LNCaP clone FGC (cell line): ENCODE measurements at regions not wholly inside any gene's neighbourhood (a gene's known extent, or its start where the extent isn't known, plus 50 kb on each side); places are given as distances from the start of the nearest gene placed in this dataset.
"Not testable (repeated sequence)": the region's sequence is repeated elsewhere in the genome, so short reads cannot be mapped to it uniquely, and the experiment has no call there.

ENCODE experiments used
- DNase-seq: peaks from one replicate; pipeline ENCODE4 v3.0.0-alpha.2; 2011; ENCODE audit warnings: low read depth
- H3K4me3 ChIP-seq: 2 replicates; pipeline ENCODE4 v1.5.1; 2011; ENCODE audit warnings: mild to moderate bottlenecking, low read depth, low read length, control low read depth
- TF ChIP-seq, protein P1 (sequence below): IDR thresholded peaks from 2 replicates; pipeline ENCODE4 v1.5.1; 2012; ENCODE audit warnings: mild to moderate bottlenecking; ENCODE audit not compliant: control insufficient read depth, insufficient read depth; ENCODE audit errors: extremely low read depth

DNA sequence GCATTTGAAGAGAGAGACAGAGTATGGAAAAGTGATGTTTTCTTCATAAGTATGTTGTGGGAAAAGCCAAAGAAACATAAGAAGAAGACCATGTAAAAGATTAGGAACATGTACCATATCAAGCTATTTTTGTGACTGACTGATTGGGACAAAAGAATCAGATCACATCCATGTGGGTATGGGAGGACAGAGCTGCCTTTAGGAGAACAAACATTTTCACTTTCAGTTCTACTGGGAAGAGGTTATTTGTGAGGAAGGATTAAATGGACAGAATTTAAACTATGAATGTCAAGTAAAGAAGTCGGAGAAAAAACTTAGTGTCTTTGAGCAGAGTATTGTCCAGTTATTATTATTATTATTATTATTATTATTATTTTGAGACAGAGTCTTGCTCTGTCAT, 124.4 kb upstream of the HCRTR2 start:
- H3K4me3 ChIP-seq: no peak overlapping the region
- no peak for DNase-seq
- TF ChIP-seq, protein P1, sequence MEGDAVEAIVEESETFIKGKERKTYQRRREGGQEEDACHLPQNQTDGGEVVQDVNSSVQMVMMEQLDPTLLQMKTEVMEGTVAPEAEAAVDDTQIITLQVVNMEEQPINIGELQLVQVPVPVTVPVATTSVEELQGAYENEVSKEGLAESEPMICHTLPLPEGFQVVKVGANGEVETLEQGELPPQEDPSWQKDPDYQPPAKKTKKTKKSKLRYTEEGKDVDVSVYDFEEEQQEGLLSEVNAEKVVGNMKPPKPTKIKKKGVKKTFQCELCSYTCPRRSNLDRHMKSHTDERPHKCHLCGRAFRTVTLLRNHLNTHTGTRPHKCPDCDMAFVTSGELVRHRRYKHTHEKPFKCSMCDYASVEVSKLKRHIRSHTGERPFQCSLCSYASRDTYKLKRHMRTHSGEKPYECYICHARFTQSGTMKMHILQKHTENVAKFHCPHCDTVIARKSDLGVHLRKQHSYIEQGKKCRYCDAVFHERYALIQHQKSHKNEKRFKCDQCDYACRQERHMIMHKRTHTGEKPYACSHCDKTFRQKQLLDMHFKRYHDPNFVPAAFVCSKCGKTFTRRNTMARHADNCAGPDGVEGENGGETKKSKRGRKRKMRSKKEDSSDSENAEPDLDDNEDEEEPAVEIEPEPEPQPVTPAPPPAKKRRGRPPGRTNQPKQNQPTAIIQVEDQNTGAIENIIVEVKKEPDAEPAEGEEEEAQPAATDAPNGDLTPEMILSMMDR: no peak

DNA sequence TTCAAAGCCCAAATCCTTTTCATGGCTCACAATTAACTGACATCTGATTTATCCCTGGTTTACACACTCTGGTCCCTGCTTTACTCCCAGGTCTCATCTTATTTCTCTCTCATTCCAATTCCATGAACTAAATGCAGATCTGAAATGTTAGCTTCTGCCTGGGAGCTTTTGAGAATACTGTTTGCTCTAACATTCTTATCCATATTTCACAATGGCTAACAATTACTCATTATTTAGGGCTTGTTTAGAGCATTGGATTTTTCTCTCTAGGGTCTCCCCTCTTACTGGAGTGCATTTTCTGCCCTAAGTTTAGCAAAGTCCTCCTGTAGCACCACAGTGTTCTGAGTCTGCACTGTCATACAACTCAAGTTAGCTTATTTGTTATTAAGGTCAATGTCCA, 121.5 kb upstream of the HCRTR2 start:
- DNase-seq: no peak
- TF ChIP-seq, protein P1: no peak
- no peak overlapping the region for H3K4me3 ChIP-seq

DNA sequence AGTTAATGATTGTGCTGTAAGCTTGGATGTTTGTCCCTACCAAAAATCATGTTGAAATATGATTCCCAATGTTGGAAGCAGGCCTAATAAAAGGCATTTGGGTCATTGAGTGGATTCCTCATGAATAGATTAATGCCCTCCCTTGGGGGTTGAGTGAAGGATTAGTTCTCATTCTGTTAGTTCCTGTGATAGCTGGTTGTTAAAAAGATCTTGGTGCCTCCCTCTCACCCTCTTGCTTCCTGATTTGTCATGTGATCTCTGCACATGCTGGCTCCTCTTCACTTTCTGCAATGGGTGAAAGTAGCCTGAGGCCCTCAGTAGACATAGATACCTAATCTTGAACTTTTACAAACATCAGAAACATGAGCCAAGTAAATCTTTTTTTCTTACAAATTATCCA, 115.6 kb upstream of the HCRTR2 start:
- DNase-seq: no peak
- TF ChIP-seq, protein P1: no peak
- H3K4me3 ChIP-seq: no peak overlapping the region

DNA sequence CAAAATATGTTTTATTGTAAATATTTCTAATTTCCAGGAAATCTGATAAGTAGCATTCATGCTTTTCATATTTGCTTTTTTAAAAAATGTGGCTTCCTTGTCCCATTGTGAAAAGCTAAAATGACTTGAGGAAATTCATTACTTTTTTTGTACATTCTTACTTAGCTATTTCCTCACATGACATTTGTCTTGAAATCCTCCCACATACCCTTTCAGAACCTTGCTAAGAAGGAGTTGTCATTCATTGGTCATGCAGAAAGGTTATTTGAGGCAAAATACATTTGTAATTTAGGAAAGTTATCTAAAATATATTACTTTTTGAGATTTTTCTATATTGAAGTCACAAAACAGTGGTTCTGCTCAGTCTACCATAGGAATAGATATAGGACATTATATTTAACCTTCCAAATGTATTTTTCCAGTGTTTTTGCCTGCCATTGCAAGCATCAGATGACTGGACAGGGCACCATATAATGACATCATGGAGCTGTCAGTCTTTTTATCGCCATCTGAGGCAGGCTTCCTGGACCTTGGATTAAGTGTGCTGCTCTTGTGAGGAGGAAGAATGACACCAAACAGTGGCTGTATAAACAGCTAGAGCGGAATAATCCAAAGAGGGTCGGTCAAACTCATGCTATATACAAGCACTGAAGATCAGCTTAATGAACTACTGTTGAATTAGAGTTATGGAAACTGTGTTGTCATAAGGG, 109.4 kb upstream of the HCRTR2 start:
- DNase-seq: no peak
- H3K4me3 ChIP-seq: no peak overlapping the region
- TF ChIP-seq, protein P1: no peak

DNA sequence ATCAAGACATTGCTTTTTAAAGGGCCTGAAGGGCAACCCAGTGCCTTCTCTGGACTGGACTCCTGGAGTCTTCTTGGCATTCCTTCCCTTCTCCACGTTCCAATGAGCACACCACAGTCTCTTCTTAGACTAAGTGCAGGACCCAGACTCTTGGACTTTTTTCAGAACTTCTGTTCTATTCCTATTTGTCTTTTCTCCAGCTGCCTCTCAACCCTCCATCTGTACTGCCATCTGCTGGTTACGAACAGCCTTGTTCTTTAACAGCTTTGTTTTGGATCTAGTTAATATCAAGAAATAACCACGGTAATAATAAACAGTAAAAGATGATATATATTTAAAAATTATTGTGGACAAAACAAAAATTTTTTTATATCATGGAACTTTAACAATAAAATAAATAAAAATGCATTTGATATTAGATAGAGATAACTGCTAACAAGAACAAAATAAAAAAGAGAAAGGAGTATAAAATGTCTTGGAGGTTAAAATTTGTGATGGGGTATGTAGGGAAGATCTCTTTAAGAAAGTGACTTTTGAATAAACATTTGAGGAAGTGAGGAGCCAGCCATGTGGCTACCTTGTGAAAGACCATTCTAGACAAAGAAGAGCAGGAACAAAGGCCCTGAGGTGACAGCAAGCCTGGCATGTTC, 105.1 kb upstream of the HCRTR2 start:
- TF ChIP-seq, protein P1: peak; percentile 72
- DNase-seq: no peak
- H3K4me3 ChIP-seq: no peak overlapping the region

DNA sequence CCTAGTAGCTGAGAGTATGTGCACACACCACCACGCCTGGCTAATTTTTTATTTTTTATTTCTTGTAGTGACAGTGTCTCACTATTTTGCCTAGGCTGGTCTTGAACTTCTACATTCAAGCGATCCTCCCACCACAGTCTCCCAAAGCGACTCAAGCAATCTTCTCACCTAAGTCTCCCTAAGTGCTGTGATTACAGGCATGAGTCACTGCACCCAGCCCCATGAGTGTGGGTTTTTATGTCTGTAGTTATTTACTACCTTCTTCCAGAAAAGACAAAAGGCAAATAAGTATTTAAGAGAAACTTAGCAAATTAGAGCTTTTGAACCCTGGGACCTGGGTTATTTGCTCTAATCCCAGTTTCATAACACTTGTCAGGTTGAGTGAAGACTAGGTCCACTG, 92.3 kb upstream of the HCRTR2 start:
- TF ChIP-seq, protein P1: no peak
- DNase-seq: no peak
- H3K4me3 ChIP-seq: no peak overlapping the region

DNA sequence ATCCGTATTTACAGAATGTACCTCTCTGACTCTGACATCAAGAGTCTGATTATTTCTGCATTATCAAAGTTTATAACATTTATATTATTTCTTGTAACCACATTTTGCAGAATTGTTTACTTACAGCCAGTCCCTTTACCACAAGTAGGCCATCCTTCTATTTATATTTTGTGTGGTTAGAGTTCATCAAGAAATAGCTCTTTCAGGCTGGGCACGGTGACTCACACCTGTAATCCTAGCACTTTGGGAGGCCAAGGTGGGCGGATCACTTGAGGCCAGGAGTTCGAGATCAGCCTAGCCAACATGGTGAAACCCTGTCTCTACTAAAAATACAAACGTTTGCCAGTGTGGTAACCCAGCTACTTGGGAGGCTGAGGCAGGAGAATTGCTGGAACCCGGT, 86.3 kb upstream of the HCRTR2 start:
- not testable (repeated sequence) for H3K4me3 ChIP-seq, DNase-seq
